WTC11 (cell line): ENCODE measurements at regions not wholly inside any gene's neighbourhood (a gene's known extent, or its start where the extent isn't known, plus 50 kb on each side); places are given as distances from the start of the nearest gene placed in this dataset.

Experiments used
- ATAC-seq: fragments of 200-7000 bp; cut with Tn5 transposase; 2 replicates; pipeline ENCODE4 v1.10.0; 2021; ENCODE audit warnings: mild to moderate bottlenecking, moderate library complexity
- CTCF ChIA-PET: fragments of 300-600 bp; sonication (Branson Sonifier 250); formaldehyde crosslinking; loops from one replicate; lab custom pipeline; 2021; ENCODE audit warnings: antibody characterized with exemption; lab: Charles Lee
- POLR2A ChIA-PET: fragments of 350-600 bp; sonication (Branson Sonifier 250); formaldehyde crosslinking; loops from one replicate; lab custom pipeline; 2021; ENCODE audit warnings: antibody characterized with exemption; lab: Charles Lee
- DNase-seq: peaks from one replicate; pipeline ENCODE4 v3.0.0; 2021; ENCODE audit warnings: low spot score
- H3K27ac Mint-ChIP-seq: 2 replicates; pipeline ENCODE4 v1.8.0; 2021; ENCODE audit warnings: mixed read lengths
- H3K27me3 Mint-ChIP-seq: 2 replicates; pipeline ENCODE4 v1.8.0; 2021; ENCODE audit warnings: low read depth, mild to moderate bottlenecking, moderate library complexity, mixed read lengths
- H3K36me3 Mint-ChIP-seq: 2 replicates; pipeline ENCODE4 v1.8.0; 2021; ENCODE audit warnings: mixed read lengths
- H3K4me1 Mint-ChIP-seq: 2 replicates; pipeline ENCODE4 v1.8.0; 2022; ENCODE audit warnings: mixed read lengths
- H3K4me3 Mint-ChIP-seq: 2 replicates; pipeline ENCODE4 v1.8.0; 2021; ENCODE audit warnings: mild to moderate bottlenecking, moderate library complexity, mixed read lengths
- H3K9me3 Mint-ChIP-seq: 2 replicates; pipeline ENCODE4 v1.8.0; 2021; ENCODE audit warnings: mixed read lengths
- ATF2 ChIP-seq: sonication (generic); formaldehyde crosslinking; IDR thresholded peaks from 2 replicates; pipeline ENCODE4 v1.8.1; 2022; ENCODE audit warnings: low read depth, missing genetic modification reagents, borderline replicate concordance
- ESRRA ChIP-seq: sonication (generic); formaldehyde crosslinking; IDR thresholded peaks from 2 replicates; pipeline ENCODE4 v1.8.1; 2022; ENCODE audit warnings: mild to moderate bottlenecking, missing genetic modification reagents, borderline replicate concordance
- HMGXB4 ChIP-seq: sonication (generic); formaldehyde crosslinking; IDR thresholded peaks from 2 replicates; pipeline ENCODE4 v1.8.1; 2023; ENCODE audit warnings: mild to moderate bottlenecking, moderate library complexity, missing genetic modification reagents
- JUN ChIP-seq: sonication (generic); formaldehyde crosslinking; IDR thresholded peaks from 2 replicates; pipeline ENCODE4 v1.8.0; 2023; ENCODE audit warnings: mild to moderate bottlenecking, missing genetic modification reagents
- KAT7 ChIP-seq: sonication (generic); formaldehyde crosslinking; IDR thresholded peaks from 2 replicates; pipeline ENCODE4 v1.8.1; 2023; ENCODE audit warnings: missing genetic modification reagents, mild to moderate bottlenecking, borderline replicate concordance
- NR1H2 ChIP-seq: sonication (generic); formaldehyde crosslinking; IDR thresholded peaks from 2 replicates; pipeline ENCODE4 v1.9.0; 2021; ENCODE audit warnings: mild to moderate bottlenecking, moderate library complexity, missing genetic modification reagents
- OVOL2 ChIP-seq: fragments of 250-450 bp; sonication (Bioruptor Pico); IDR thresholded peaks from 2 replicates; pipeline ENCODE4 v1.9.0; 2021; ENCODE audit warnings: mild to moderate bottlenecking, borderline replicate concordance
- PREB ChIP-seq: sonication (generic); formaldehyde crosslinking; IDR thresholded peaks from 2 replicates; pipeline ENCODE4 v1.8.1; 2022; ENCODE audit warnings: mild to moderate bottlenecking, missing genetic modification reagents, moderate library complexity, borderline replicate concordance
- RELA ChIP-seq: sonication (generic); formaldehyde crosslinking; IDR thresholded peaks from 2 replicates; pipeline ENCODE4 v1.8.1; 2022; ENCODE audit warnings: missing genetic modification reagents, mild to moderate bottlenecking, borderline replicate concordance
- SMAD4 ChIP-seq: sonication (generic); formaldehyde crosslinking; IDR thresholded peaks from 2 replicates; pipeline ENCODE4 v1.8.0; 2022; ENCODE audit warnings: mild to moderate bottlenecking, missing genetic modification reagents
- TP53 ChIP-seq: sonication (generic); formaldehyde crosslinking; IDR thresholded peaks from 2 replicates; pipeline ENCODE4 v1.8.1; 2023; ENCODE audit warnings: mild to moderate bottlenecking, missing genetic modification reagents
- USF2 ChIP-seq: sonication (generic); formaldehyde crosslinking; IDR thresholded peaks from 2 replicates; pipeline ENCODE4 v1.8.1; 2023; ENCODE audit warnings: mild to moderate bottlenecking, missing genetic modification reagents, moderate library complexity
- ZMAT4 ChIP-seq: fragments of 250-450 bp; sonication (Bioruptor Pico); IDR thresholded peaks from 2 replicates; pipeline ENCODE4 v1.9.0; 2021; ENCODE audit warnings: mild to moderate bottlenecking
- ZNF219 ChIP-seq: sonication (generic); formaldehyde crosslinking; IDR thresholded peaks from 2 replicates; pipeline ENCODE4 v1.8.0; 2023; ENCODE audit warnings: missing genetic modification reagents, mild to moderate bottlenecking, borderline replicate concordance
- ZNF263 ChIP-seq: sonication (generic); formaldehyde crosslinking; IDR thresholded peaks from 2 replicates; pipeline ENCODE4 v1.8.1; 2022; ENCODE audit warnings: low read depth, mild to moderate bottlenecking, moderate library complexity, missing genetic modification reagents
- ZNF416 ChIP-seq: fragments of 250-450 bp; sonication (Bioruptor Pico); IDR thresholded peaks from 2 replicates; pipeline ENCODE4 v1.9.0; 2021; ENCODE audit warnings: mild to moderate bottlenecking, inconsistent platforms
- TF ChIP-seq, protein P1 (sequence below): sonication (generic); formaldehyde crosslinking; IDR thresholded peaks from 2 replicates; pipeline ENCODE4 v1.8.0; 2023; ENCODE audit warnings: missing genetic modification reagents
- TF ChIP-seq, protein P2 (sequence below): fragments of 250-450 bp; sonication (Bioruptor Pico); IDR thresholded peaks from 2 replicates; pipeline ENCODE4 v1.8.0; 2021; ENCODE audit warnings: mild to moderate bottlenecking
- TF ChIP-seq, protein P3 (sequence below): fragments of 250-450 bp; sonication (Bioruptor Pico); conservative IDR thresholded peaks from 2 replicates; pipeline ENCODE4 v1.9.0; 2021; ENCODE audit warnings: mild to moderate bottlenecking

GRCh38 chr2:4090668-4091630 lies 387.6 kb downstream of the DCDC2C start:
- Mint-ChIP-seq H3K4me3 (no peak overlapping the region), H3K4me1 (no peaks in the 10 kb centered on the region), H3K36me3 (peaks cover 79% of the 10 kb centered on the region), H3K27ac (no peak overlapping the region), H3K9me3 (peaks cover 91% of the 10 kb centered on the region), H3K27me3 (peaks cover 20% of the 10 kb centered on the region)
- TF ChIP-seq PREB (CRISPR knock-in tag): no peak
- TF ChIP-seq USF2 (CRISPR knock-in tag): no peak
- no peak for TF ChIP-seq TP53 (CRISPR knock-in tag)
- ATAC-seq (no peak), DNase-seq (no peak)
- CTCF ChIA-PET: no interaction called here
- POLR2A ChIA-PET: no interaction called here

- Mint-ChIP-seq H3K4me3 (no peak overlapping the region), H3K36me3 (peaks cover 80% of the 10 kb centered on the region), H3K4me1 (no peaks in the 10 kb centered on the region), H3K27ac (no peak overlapping the region), H3K27me3 (peaks cover 20% of the 10 kb centered on the region), H3K9me3 (peaks cover 94% of the 10 kb centered on the region)
- ChIA-PET POLR2A (no interaction called here), CTCF (no interaction called here)
- TF ChIP-seq SMAD4: no peak
- TF ChIP-seq KAT7 (CRISPR knock-in tag): no peak
- TF ChIP-seq USF2 (CRISPR knock-in tag): no peak
- TF ChIP-seq, protein P1, sequence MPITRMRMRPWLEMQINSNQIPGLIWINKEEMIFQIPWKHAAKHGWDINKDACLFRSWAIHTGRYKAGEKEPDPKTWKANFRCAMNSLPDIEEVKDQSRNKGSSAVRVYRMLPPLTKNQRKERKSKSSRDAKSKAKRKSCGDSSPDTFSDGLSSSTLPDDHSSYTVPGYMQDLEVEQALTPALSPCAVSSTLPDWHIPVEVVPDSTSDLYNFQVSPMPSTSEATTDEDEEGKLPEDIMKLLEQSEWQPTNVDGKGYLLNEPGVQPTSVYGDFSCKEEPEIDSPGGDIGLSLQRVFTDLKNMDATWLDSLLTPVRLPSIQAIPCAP (CRISPR knock-in tag): no peak
- no peak for TF ChIP-seq RELA (CRISPR knock-in tag)
- no peak for TF ChIP-seq JUN
- DNase-seq: no peak
- no peak for ATAC-seq
These were observed 388.5 kb downstream of the DCDC2C start for GRCh38 chr2:4091869-4092268.

DNA sequence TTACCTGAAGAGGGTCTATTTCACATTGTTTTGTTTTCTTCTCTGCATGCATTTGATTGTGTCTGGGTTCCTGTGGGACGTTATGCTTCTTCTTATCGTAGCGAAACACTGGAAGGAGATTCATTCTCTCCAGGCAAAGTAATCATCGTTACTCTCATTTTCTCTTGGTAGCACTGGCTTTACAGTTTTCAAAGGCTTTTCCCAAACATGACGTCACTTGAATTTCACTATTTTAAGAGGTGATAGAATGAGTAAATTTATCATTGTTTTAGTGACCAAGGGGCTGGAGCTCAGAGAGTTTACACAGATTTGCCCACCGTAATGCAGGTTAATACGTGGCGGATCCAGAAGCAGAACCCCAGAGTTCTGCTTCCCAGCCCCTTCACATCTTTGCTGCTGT lies 391.4 kb downstream of the DCDC2C start:
- ATAC-seq (no peak), DNase-seq (no peak)
- peaks cover 15% of the 10 kb centered on the region for H3K27me3 Mint-ChIP-seq
- no peak overlapping the region for H3K27ac Mint-ChIP-seq
- ChIA-PET POLR2A (no interaction called here), CTCF (no interaction called here)
- peaks cover 79% of the 10 kb centered on the region for H3K36me3 Mint-ChIP-seq
- no peaks in the 10 kb centered on the region for H3K4me1 Mint-ChIP-seq
- no peak overlapping the region for H3K4me3 Mint-ChIP-seq
- H3K9me3 Mint-ChIP-seq: peaks cover 92% of the 10 kb centered on the region
- no peak for TF ChIP-seq ZNF263 (CRISPR knock-in tag)
- no peak for TF ChIP-seq ZNF416 (CRISPR knock-in tag)
- TF ChIP-seq NR1H2: no peak
- TF ChIP-seq, protein P2, sequence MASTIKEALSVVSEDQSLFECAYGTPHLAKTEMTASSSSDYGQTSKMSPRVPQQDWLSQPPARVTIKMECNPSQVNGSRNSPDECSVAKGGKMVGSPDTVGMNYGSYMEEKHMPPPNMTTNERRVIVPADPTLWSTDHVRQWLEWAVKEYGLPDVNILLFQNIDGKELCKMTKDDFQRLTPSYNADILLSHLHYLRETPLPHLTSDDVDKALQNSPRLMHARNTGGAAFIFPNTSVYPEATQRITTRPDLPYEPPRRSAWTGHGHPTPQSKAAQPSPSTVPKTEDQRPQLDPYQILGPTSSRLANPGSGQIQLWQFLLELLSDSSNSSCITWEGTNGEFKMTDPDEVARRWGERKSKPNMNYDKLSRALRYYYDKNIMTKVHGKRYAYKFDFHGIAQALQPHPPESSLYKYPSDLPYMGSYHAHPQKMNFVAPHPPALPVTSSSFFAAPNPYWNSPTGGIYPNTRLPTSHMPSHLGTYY (CRISPR knock-in tag): no peak
- TF ChIP-seq, protein P3, sequence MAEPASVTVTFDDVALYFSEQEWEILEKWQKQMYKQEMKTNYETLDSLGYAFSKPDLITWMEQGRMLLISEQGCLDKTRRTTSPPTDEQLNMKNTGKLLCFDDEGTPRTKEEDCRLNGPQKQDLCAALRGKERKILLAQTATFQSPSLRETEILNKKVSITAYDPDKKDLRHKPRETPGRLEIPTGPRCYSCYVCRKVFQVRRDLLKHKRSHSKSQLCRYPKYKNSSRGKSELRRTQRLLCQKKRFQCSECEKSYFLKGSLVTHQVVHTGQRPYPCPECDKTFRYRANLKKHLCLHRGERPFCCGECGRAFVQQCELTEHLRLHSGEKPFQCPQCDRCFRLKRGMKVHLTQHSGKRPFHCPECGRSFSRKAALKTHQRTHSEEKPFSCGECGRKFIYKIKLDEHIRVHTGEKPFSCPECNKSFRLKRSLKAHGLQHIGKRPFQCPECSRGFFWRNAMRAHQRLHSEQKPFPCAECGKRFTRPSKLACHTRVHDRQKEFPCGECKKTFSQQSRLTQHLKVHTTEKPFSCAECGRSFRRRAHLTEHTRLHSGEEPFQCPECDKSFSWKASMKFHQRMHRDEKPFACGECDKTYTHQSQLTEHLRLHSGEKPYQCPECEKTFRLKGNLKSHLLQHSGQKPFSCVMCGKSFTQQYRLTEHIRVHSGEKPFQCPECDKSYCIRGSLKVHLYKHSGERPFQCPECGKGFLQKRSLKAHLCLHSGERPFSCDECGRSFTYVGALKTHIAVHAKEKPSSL (CRISPR knock-in tag): no peak
- no peak for TF ChIP-seq OVOL2 (CRISPR knock-in tag)
- no peak for TF ChIP-seq ATF2 (CRISPR knock-in tag)
- no peak for TF ChIP-seq HMGXB4
- no peak for TF ChIP-seq TP53 (CRISPR knock-in tag)
- no peak for TF ChIP-seq ZMAT4 (CRISPR knock-in tag)
- no peak for TF ChIP-seq ESRRA (CRISPR knock-in tag)
- no peak for TF ChIP-seq ZNF219
